SIG-M5 treated with dmso at 0.1 percent for 504 hours (cell line): ENCODE measurements at regions not wholly inside any gene's neighbourhood (a gene's known extent, or its start where the extent isn't known, plus 50 kb on each side); places are given as distances from the start of the nearest gene placed in this dataset.

Experiments used
- DNase-seq: peaks from one replicate; lab custom pipeline; 2025; ENCODE audit not compliant: unreplicated experiment; lab: John Stamatoyannopoulos, UW

- no peak for DNase-seq
Observed at GRCh38 chr4:180153587-180153986, 2089.6 kb upstream of the TENM3 start.

GRCh38 chr4:180156684-180157083, 2086.5 kb upstream of the TENM3 start:
- DNase-seq: no peak

- no peak for DNase-seq
Observed at GRCh38 chr4:180160195-180160983, 2082.8 kb upstream of the TENM3 start.

- no peak for DNase-seq
Observed at GRCh38 chr4:180164799-180165198, 2078.4 kb upstream of the TENM3 start.

- no peak for DNase-seq
Observed at GRCh38 chr4:180169394-180169793, 2073.8 kb upstream of the TENM3 start.

GRCh38 chr4:180169966-180170365, 2073.2 kb upstream of the TENM3 start:
- DNase-seq: no peak

GRCh38 chr4:180179146-180179545, 2064.1 kb upstream of the TENM3 start:
- DNase-seq: no peak

GRCh38 chr4:180189666-180190065, 2053.5 kb upstream of the TENM3 start:
- no peak for DNase-seq

- DNase-seq: no peak
Observed at GRCh38 chr4:180190382-180190781, 2052.8 kb upstream of the TENM3 start.

- DNase-seq: no peak
Observed at GRCh38 chr4:180197471-180197870, 2045.7 kb upstream of the TENM3 start.

GRCh38 chr4:180203349-180203748, 2039.9 kb upstream of the TENM3 start:
- DNase-seq: no peak

GRCh38 chr4:180205276-180205675, 2037.9 kb upstream of the TENM3 start:
- no peak for DNase-seq

GRCh38 chr4:180207921-180208320, 2035.3 kb upstream of the TENM3 start:
- DNase-seq: no peak

- DNase-seq: no peak
Observed at GRCh38 chr4:180217070-180217469, 2026.1 kb upstream of the TENM3 start.

- no peak for DNase-seq
Observed at GRCh38 chr4:180219080-180219479, 2024.1 kb upstream of the TENM3 start.

GRCh38 chr4:180225977-180226376, 2017.2 kb upstream of the TENM3 start:
- DNase-seq: no peak

- DNase-seq: no peak
Observed at GRCh38 chr4:180234730-180235129, 2008.5 kb upstream of the TENM3 start.

GRCh38 chr4:180240670-180241069, 2002.5 kb upstream of the TENM3 start:
- no peak for DNase-seq

- DNase-seq: no peak
Observed at GRCh38 chr4:180253419-180253818, 1989.8 kb upstream of the TENM3 start.

GRCh38 chr4:180261346-180261745, 1981.9 kb upstream of the TENM3 start:
- DNase-seq: no peak

GRCh38 chr4:180280076-180280475, 1963.1 kb upstream of the TENM3 start:
- no peak for DNase-seq

- DNase-seq: no peak
Observed at GRCh38 chr4:180280726-180281297, 1962.4 kb upstream of the TENM3 start.

GRCh38 chr4:180281724-180282123, 1961.5 kb upstream of the TENM3 start:
- no peak for DNase-seq
